Upper lobe of right lung (tissue), 1 donor: ENCODE measurements at regions not wholly inside any gene's neighbourhood (a gene's known extent, or its start where the extent isn't known, plus 50 kb on each side); places are given as distances from the start of the nearest gene placed in this dataset.
"Not testable (repeated sequence)": the region's sequence is repeated elsewhere in the genome, so short reads cannot be mapped to it uniquely, and the experiment has no call there.

Experiments
- ATAC-seq: fragments of 200-7000 bp; cut with Tn5 transposase; one replicate; pipeline ENCODE4 v1.9.1; 2020; ENCODE audit warnings: mild to moderate bottlenecking, moderate library complexity
- DNase-seq: peaks from one replicate; pipeline ENCODE4 v3.0.0-alpha.2; 2020
- H3K27ac ChIP-seq: fragments of 200-600 bp; one replicate; pipeline ENCODE4 v1.8.0; 2022
- H3K27me3 ChIP-seq: fragments of 200-600 bp; one replicate; pipeline ENCODE4 v1.8.0; 2022; ENCODE audit warnings: mild to moderate bottlenecking
- H3K36me3 ChIP-seq: fragments of 200-600 bp; one replicate; pipeline ENCODE4 v1.8.0; 2022
- H3K4me1 ChIP-seq: fragments of 200-600 bp; one replicate; pipeline ENCODE4 v1.8.0; 2022
- H3K4me3 ChIP-seq: fragments of 200-600 bp; one replicate; pipeline ENCODE4 v1.8.0; 2022; ENCODE audit warnings: mild to moderate bottlenecking
- H3K9me3 ChIP-seq: fragments of 200-600 bp; one replicate; pipeline ENCODE4 v1.8.0; 2022
- intact Hi-C: fragments of 100-400 bp; cut with DNase I; formaldehyde crosslinking; loops from one replicate; pipeline ENCODE4 v1.11.0; 2022
- TF ChIP-seq, protein P1 (sequence below): fragments of 200-600 bp; IDR thresholded peaks from one replicate; pipeline ENCODE4 v1.8.0; 2022; ENCODE audit warnings: antibody characterized with exemption
- donor health status: DM: no; HTN: yes; CAD: no; lungs with severe emphysema.

DNA sequence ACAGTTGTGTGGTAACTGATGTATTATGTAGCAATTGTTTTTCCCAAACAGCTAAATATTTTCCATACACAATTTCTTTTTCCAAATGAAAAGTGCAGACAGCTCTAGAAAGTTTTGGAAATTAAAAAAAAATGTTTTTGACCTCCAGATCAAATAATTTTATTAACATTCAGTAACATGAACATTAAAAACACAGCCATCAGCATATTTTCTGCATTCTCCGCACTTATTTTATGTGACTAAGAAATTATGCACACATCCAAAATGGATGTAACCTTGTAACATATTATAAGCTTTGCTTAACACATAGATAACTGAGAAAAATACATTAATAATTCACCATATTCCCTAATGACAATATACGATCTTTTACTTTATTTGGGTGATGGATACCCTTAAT, 224.6 kb downstream of the VGLL3 start:
- TF ChIP-seq, protein P1, sequence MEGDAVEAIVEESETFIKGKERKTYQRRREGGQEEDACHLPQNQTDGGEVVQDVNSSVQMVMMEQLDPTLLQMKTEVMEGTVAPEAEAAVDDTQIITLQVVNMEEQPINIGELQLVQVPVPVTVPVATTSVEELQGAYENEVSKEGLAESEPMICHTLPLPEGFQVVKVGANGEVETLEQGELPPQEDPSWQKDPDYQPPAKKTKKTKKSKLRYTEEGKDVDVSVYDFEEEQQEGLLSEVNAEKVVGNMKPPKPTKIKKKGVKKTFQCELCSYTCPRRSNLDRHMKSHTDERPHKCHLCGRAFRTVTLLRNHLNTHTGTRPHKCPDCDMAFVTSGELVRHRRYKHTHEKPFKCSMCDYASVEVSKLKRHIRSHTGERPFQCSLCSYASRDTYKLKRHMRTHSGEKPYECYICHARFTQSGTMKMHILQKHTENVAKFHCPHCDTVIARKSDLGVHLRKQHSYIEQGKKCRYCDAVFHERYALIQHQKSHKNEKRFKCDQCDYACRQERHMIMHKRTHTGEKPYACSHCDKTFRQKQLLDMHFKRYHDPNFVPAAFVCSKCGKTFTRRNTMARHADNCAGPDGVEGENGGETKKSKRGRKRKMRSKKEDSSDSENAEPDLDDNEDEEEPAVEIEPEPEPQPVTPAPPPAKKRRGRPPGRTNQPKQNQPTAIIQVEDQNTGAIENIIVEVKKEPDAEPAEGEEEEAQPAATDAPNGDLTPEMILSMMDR: no peak
- H3K27ac ChIP-seq: no peak overlapping the region
- intact Hi-C loops: no loop called here
- H3K9me3 ChIP-seq: no peaks in the 10 kb centered on the region
- H3K36me3 ChIP-seq: no peaks in the 10 kb centered on the region
- DNase-seq: no peak
- no peaks in the 10 kb centered on the region for H3K27me3 ChIP-seq
- no peaks in the 10 kb centered on the region for H3K4me1 ChIP-seq
- ATAC-seq: no peak
- no peak overlapping the region for H3K4me3 ChIP-seq

DNA sequence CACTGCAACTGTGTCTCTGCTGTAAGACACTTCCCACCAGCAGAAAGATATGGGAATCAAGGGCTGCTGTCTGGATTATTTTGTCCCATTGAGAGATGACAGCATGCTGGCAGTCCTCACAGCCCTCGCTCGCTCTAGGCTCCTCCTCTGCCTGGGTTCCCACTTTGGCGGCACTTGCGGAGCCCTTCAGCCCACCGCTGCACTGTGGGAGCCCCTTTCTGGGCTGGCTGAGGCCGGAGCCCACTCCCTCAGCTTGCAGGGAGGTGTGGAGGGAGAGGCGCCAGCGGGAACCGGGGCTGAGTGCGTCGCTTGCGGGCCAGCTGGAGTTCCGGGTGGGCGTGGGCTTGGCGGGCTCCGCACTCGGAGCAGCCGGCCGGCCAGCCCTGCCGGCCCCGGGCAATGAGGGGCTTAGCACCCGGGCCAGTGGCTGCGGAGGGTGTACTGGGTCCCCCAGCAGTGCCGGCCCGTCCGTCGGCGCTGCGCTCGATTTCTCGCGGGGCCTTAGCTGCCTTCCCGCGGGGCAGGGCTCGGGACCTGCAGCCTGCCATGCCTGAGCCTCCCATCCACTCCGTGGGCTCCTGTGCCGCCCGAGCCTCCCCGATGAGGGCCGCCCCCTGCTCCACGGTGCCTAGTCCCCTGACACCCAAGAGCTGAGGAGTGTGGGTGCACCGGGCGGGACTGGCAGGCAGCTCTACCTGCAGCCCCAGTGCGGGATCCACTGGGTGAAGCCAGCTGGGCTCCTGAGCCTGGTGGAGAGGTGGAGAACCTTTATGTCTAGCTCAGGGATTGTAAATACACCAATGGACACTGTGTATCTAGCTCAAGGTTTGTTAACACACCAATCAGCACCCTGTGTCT, 233.4 kb downstream of the VGLL3 start:
- H3K4me1 ChIP-seq, intact Hi-C loops, ATAC-seq, H3K27me3 ChIP-seq, H3K4me3 ChIP-seq, H3K36me3 ChIP-seq, H3K9me3 ChIP-seq, H3K27ac ChIP-seq, DNase-seq: not testable (repeated sequence)

DNA sequence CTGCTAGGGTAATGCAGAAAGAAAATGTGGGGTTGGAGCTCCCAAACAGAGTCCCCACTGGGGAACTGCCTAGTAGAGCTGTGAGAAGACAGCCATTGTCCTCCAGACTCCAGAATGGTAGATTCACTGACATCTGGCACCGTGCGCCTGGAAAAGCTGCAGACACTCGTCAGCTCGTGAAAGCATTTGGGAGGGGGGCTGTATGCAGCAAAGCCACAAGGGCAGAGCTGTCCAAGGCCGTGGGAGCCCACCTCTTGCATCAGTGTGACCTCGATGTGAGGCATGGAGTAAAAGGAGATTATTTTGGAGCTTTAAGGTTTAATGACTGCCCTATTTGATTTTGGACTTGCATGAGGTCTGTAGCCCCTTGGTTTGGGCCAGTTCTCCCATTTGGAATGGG, 242.9 kb downstream of the VGLL3 start:
- Histone ChIP-seq H3K9me3 (no peaks in the 10 kb centered on the region), H3K4me1 (no peaks in the 10 kb centered on the region), H3K36me3 (no peaks in the 10 kb centered on the region), H3K27ac (no peak overlapping the region), H3K27me3 (no peaks in the 10 kb centered on the region), H3K4me3 (no peak overlapping the region)
- no peak for ATAC-seq
- intact Hi-C loops: no loop called here
- TF ChIP-seq, protein P1: no peak
- DNase-seq: no peak

DNA sequence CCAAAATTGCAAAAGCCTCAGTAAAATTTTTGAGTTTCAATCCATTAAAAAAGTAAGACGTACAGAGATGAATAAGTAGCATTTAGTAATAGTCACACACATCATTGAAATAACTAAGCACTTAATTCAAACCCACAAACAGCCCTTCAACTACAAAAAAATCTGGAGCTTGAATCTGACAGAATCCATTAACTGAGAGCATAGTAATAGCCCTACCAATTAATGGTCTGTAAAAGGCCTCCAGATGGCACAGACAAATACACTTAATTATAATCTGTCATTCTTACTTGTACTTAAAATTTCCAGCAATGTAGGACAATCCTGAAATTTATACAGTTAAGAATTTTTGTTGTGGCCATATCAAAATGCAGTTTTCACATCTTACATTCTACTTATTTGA, 246.9 kb downstream of the VGLL3 start:
- no peak for ATAC-seq
- Histone ChIP-seq H3K4me1 (no peaks in the 10 kb centered on the region), H3K9me3 (no peaks in the 10 kb centered on the region), H3K36me3 (no peaks in the 10 kb centered on the region), H3K4me3 (no peak overlapping the region), H3K27me3 (no peaks in the 10 kb centered on the region), H3K27ac (no peak overlapping the region)
- TF ChIP-seq, protein P1: no peak
- intact Hi-C loops: no loop called here
- no peak for DNase-seq

DNA sequence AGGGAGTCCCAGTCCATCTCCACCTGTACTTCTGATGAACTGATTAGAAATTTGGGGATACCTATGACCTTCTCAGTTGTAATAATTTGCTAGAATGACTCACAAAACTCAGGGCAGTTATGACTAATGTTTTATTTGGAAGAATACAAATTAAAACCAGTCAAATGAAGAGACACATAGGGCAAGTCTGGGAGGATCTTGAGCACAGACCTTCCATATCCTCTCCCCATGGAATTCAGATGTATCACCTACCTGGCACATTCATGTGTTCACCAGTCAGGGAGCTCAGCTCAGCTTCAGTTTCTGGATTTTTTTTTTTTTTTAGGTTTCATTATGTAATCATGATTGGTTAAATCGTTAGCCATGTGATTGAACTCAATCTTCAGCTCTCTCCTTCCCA, 247.7 kb downstream of the VGLL3 start:
- ATAC-seq: no peak
- Histone ChIP-seq H3K36me3 (no peaks in the 10 kb centered on the region), H3K9me3 (no peaks in the 10 kb centered on the region), H3K4me1 (no peaks in the 10 kb centered on the region), H3K4me3 (no peak overlapping the region), H3K27ac (no peak overlapping the region), H3K27me3 (no peaks in the 10 kb centered on the region)
- TF ChIP-seq, protein P1: no peak
- no peak for DNase-seq
- intact Hi-C loops: no loop called here

DNA sequence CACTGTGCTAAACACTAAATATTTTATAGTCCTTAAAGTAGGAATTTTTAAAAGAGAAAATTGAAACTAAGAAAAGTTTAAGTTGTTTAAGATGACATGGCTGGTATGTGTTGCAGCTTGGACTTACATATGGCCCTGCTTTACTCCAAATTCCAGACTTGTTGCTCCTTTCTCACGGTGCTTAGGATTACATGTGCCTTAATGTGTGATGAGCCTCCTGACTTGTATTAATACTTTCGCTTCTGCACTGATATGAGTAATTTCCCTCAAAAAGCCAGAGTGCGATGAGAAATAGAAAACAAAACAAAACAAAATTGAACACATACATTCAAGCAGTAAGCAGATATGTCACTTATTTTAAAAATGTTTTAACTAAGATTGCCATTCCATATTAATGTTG, 250.2 kb downstream of the VGLL3 start:
- TF ChIP-seq, protein P1: no peak
- H3K4me3 ChIP-seq: no peak overlapping the region
- H3K27ac ChIP-seq: no peak overlapping the region
- intact Hi-C loops: no loop called here
- no peaks in the 10 kb centered on the region for H3K36me3 ChIP-seq
- ATAC-seq: no peak
- no peak for DNase-seq
- H3K9me3 ChIP-seq: no peaks in the 10 kb centered on the region
- no peaks in the 10 kb centered on the region for H3K27me3 ChIP-seq
- H3K4me1 ChIP-seq: no peaks in the 10 kb centered on the region
